CD14-positive monocyte (primary cell): ENCODE measurements at regions not wholly inside any gene's neighbourhood (a gene's known extent, or its start where the extent isn't known, plus 50 kb on each side); places are given as distances from the start of the nearest gene placed in this dataset.

Experiments used
- DNase-seq, 3 donors: peaks; one replicate each; pipeline ENCODE4 v3.0.0-alpha.2; 2011 to 2022
- H2AFZ ChIP-seq: 2 replicates; pipeline ENCODE4 v1.6.0; 2012; ENCODE audit warnings: mild to moderate bottlenecking, low read depth, low read length, inconsistent platforms; ENCODE audit not compliant: insufficient read depth, poor library complexity, severe bottlenecking
- H3K27ac ChIP-seq, 2 donors: 1 replicate in 1 of 2; 2 replicates in 1 of 2; pipeline ENCODE4 v1.5.1; 2012 to 2013; ENCODE audit warnings: low read length in 2 of 2, control low read depth in 1 of 2, inconsistent platforms in 1 of 2, low read depth in 1 of 2, mild to moderate bottlenecking in 1 of 2
- H3K27me3 ChIP-seq, 2 donors: one replicate each; pipeline versions ENCODE4 v1.6.0 to v1.6.1; 2011 to 2013; ENCODE audit warnings: low read length in 2 of 2; ENCODE audit not compliant: control insufficient read depth in 2 of 2, insufficient read depth in 2 of 2
- H3K36me3 ChIP-seq, 2 donors: replicated peaks in 1 of 2; 1 replicate in 1 of 2; 2 replicates in 1 of 2; pipeline versions ENCODE4 v1.5.1 to v1.6.1; 2012 to 2013; ENCODE audit warnings: low read length in 2 of 2, control low read depth in 1 of 2, inconsistent platforms in 1 of 2, mild to moderate bottlenecking in 1 of 2; ENCODE audit not compliant: insufficient read depth in 2 of 2, control insufficient read depth in 1 of 2
- H3K4me1 ChIP-seq, 2 donors: 1 replicate in 1 of 2; 2 replicates in 1 of 2; pipeline versions ENCODE4 v1.5.1 to v1.6.1; 2012 to 2013; ENCODE audit warnings: low read length in 2 of 2, control low read depth in 1 of 2, inconsistent platforms in 1 of 2, mild to moderate bottlenecking in 1 of 2, moderate library complexity in 1 of 2; ENCODE audit not compliant: insufficient read depth in 2 of 2, control insufficient read depth in 1 of 2
- H3K4me2 ChIP-seq: replicated peaks from 2 replicates; pipeline ENCODE3; 2012; ENCODE audit warnings: low read length, moderate library complexity, mild to moderate bottlenecking; ENCODE audit not compliant: poor library complexity, severe bottlenecking; ENCODE audit errors: extremely low read depth
- H3K4me3 ChIP-seq, 3 experiments: fragments of 200-600 bp in 1 of 3; sonication (generic) in 1 of 3; replicated peaks in 1 of 3; 1 replicate in 2 of 3; 2 replicates in 1 of 3; pipeline ENCODE4 v1.5.1; 2011 to 2013; ENCODE audit warnings: low read length in 3 of 3, mild to moderate bottlenecking in 3 of 3, control low read depth in 2 of 3, low read depth in 2 of 3, inconsistent platforms in 1 of 3, moderate library complexity in 1 of 3
- H3K79me2 ChIP-seq: 2 replicates; pipeline ENCODE4 v1.6.0; 2012; ENCODE audit warnings: mild to moderate bottlenecking, control low read depth, inconsistent platforms, low read length, moderate library complexity; ENCODE audit not compliant: insufficient read depth
- H3K9ac ChIP-seq: 2 replicates; pipeline ENCODE4 v1.6.0; 2017; ENCODE audit warnings: low read length, mild to moderate bottlenecking; ENCODE audit not compliant: insufficient read depth, poor library complexity, severe bottlenecking
- H3K9me3 ChIP-seq, 2 donors: replicated peaks in 1 of 2; 1 replicate in 1 of 2; 2 replicates in 1 of 2; pipeline versions ENCODE4 v1.5.1 to v1.6.1; 2012 to 2013; ENCODE audit warnings: low read length in 2 of 2, control low read depth in 1 of 2; ENCODE audit not compliant: control insufficient read depth in 1 of 2, insufficient read depth in 1 of 2
- H4K20me1 ChIP-seq: 2 replicates; pipeline ENCODE4 v1.6.0; 2012; ENCODE audit warnings: mild to moderate bottlenecking, low read length, control low read depth, moderate library complexity; ENCODE audit not compliant: insufficient read depth
- H3K27ac Mint-ChIP-seq, 7 donors: one replicate each; pipeline ENCODE4 v1.8.0; 2020; ENCODE audit warnings: mild to moderate bottlenecking in 7 of 7, mixed read lengths in 7 of 7, moderate library complexity in 6 of 7, inconsistent platforms in 2 of 7
- H3K27me3 Mint-ChIP-seq, 3 donors: one replicate each; pipeline ENCODE4 v1.8.0; 2021 to 2022; ENCODE audit warnings: low read depth in 3 of 3, mild to moderate bottlenecking in 3 of 3, mixed read lengths in 3 of 3, moderate library complexity in 3 of 3, inconsistent platforms in 1 of 3
- H3K36me3 Mint-ChIP-seq, 2 donors: one replicate each; pipeline ENCODE4 v1.8.0; 2020; ENCODE audit warnings: mixed read lengths in 2 of 2, inconsistent platforms in 1 of 2, mild to moderate bottlenecking in 1 of 2
- H3K4me1 Mint-ChIP-seq: one replicate; pipeline ENCODE4 v1.8.0; 2020; ENCODE audit warnings: mild to moderate bottlenecking, mixed read lengths
- H3K4me3 Mint-ChIP-seq, 2 donors: one replicate each; pipeline ENCODE4 v1.8.0; 2020; ENCODE audit warnings: mild to moderate bottlenecking in 2 of 2, mixed read lengths in 2 of 2, moderate library complexity in 1 of 2
- H3K9me3 Mint-ChIP-seq, 7 donors: one replicate each; pipeline ENCODE4 v1.8.0; 2020 to 2022; ENCODE audit warnings: mixed read lengths in 7 of 7, mild to moderate bottlenecking in 6 of 7, moderate library complexity in 6 of 7, inconsistent platforms in 2 of 7
- CTCF ChIP-seq: fragments of 200-600 bp; IDR thresholded peaks from one replicate; pipeline ENCODE4 v1.8.0; 2022; ENCODE audit warnings: antibody characterized with exemption, mild to moderate bottlenecking
- WGBS: methylation state at CpG from one replicate; pipeline ENCODE4 v1.1.5; 2013; ENCODE audit warnings: missing lambda C conversion rate; ENCODE audit not compliant: insufficient coverage; 5-methylcytosine and 5-hydroxymethylcytosine counted together
- intact Hi-C, 2 donors: fragments of 100-400 bp; cut with micrococcal nuclease; formaldehyde crosslinking; loops; one replicate each; pipeline versions ENCODE4 v1.15.0 to v1.15.1; 2023

- Histone ChIP-seq H3K4me2 (no peak overlapping the region), H3K27me3 (no peaks in the 10 kb centered on the region), H3K9ac (no peak overlapping the region), H3K36me3 (no peaks in the 10 kb centered on the region), H2AFZ (no peak overlapping the region), H3K79me2 (no peaks in the 10 kb centered on the region), H3K9me3 (no peaks in the 10 kb centered on the region), H4K20me1 (no peaks in the 10 kb centered on the region), H3K4me3 (no peak overlapping the region), H3K27ac (no peak overlapping the region), H3K4me1 (no peaks in the 10 kb centered on the region)
- H3K27ac Mint-ChIP-seq, result no peak overlapping the region
- peaks cover 0 to 2% (median 0%) of the 10 kb centered on the region in 7 donors for H3K9me3 Mint-ChIP-seq
- no peaks in the 10 kb centered on the region for H3K4me1 Mint-ChIP-seq
- intact Hi-C loops, result no loop called here
- 100% methylated on average over 2 of the region's 4 CpGs for WGBS
- H3K4me3 Mint-ChIP-seq, result no peak overlapping the region
- no peak for TF ChIP-seq CTCF
- DNase-seq, result no peak
- no peaks in the 10 kb centered on the region for H3K36me3 Mint-ChIP-seq
- peaks cover 0 to 1% (median 0%) of the 10 kb centered on the region in 3 donors for H3K27me3 Mint-ChIP-seq
These were observed 662.1 kb upstream of the FTMT start for GRCh38 chr5:121189342-121190305.

- H3K27me3 ChIP-seq, result no peaks in the 10 kb centered on the region
- H3K9me3 ChIP-seq, result peaks cover 0 to 3% of the 10 kb centered on the region in 2 donors
- H3K4me1 ChIP-seq, result no peaks in the 10 kb centered on the region
- intact Hi-C loops, result no loop called here
- Mint-ChIP-seq H3K4me3 (no peak overlapping the region), H3K4me1 (no peaks in the 10 kb centered on the region), H3K9me3 (peaks cover 0 to 4% (median 0%) of the 10 kb centered on the region in 7 donors), H3K27me3 (no peaks in the 10 kb centered on the region), H3K36me3 (no peaks in the 10 kb centered on the region), H3K27ac (no peak overlapping the region)
- H3K4me3 ChIP-seq, result no peak overlapping the region
- H3K4me2 ChIP-seq, result no peak overlapping the region
- no peak overlapping the region for H2AFZ ChIP-seq
- no peak overlapping the region for H3K9ac ChIP-seq
- 100% methylated on average over 1 of the region's 5 CpGs for WGBS
- H4K20me1 ChIP-seq, result no peaks in the 10 kb centered on the region
- no peak for TF ChIP-seq CTCF
- H3K27ac ChIP-seq, result no peak overlapping the region
- no peak for DNase-seq
- H3K36me3 ChIP-seq, result no peaks in the 10 kb centered on the region
- H3K79me2 ChIP-seq, result no peaks in the 10 kb centered on the region
These were observed 652.3 kb upstream of the FTMT start for GRCh38 chr5:121199216-121199999.
